GDM1 (cell line): ENCODE measurements at regions not wholly inside any gene's neighbourhood (a gene's known extent, or its start where the extent isn't known, plus 50 kb on each side); places are given as distances from the start of the nearest gene placed in this dataset.

Experiments used
- DNase-seq: peaks from one replicate; lab custom pipeline; 2025; lab: John Stamatoyannopoulos, UW

GRCh38 chr4:145346081-145346480 is 135.6 kb upstream of the SMAD1 start:
- DNase-seq: no peak

DNA sequence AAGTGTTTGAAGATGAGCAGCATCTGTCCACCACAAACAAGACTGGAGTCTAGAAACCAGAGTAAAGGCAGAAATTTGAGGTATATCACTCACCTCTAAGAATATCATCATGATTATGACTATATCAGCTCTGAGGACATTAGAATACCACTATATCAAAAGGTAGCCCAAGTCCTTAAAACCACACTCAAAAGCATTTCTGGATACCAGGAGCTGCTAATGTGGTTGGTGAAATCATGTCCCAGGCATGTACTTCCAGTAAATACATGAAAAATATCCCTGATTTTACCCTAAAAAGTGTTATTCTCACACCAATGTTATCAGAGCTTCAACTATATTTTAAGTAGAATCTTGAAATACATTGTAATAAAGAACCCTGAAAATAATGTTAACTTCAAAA is 136.3 kb upstream of the SMAD1 start:
- DNase-seq: no peak

DNA sequence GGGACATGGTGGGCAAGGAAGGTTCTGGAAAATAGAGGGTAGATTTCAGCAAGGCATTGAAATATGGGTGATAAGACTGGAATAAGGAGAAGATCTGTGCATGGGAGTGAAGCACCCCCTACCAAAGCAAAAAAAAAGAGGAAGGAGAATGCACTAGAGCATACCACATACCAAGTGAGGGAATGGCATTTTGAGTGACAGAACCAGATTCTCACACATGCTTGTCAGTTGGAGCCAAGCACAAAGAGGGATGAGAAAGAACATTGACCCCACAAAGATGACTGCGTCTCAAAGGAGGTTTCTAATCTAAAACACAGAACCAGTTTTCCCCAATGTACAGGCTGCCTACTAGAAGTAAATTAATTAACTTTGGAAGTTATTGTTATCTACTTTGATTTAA is 140.3 kb upstream of the SMAD1 start:
- no peak for DNase-seq

DNA sequence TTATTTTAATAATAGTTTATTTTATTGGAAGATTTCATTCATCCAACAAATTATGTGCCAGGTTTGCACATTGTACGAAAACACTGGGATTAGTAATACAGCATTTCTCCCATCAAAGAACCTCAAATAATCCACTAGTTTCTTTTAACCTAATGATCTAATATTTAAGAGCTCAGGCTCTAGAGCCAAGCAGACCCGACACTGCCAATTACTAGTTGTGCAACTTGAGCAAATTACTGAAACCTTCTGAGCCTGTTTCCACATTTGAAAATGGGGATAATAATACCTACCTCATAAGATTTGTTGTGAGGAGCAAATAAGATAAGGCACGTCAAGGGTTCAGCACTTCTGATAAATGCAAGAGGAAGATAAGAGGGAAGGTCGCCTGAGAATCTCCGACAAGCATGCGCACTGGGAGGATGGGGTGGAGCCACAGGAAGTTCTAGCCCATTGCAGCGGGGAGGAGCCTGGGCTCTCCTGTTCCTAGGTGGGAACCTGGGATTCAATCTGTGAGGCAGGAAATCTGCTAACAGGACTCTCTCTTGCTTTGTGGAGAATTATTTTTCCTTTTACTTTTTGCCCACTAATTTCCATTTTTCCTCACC is 141.5 kb upstream of the SMAD1 start:
- no peak for DNase-seq

DNA sequence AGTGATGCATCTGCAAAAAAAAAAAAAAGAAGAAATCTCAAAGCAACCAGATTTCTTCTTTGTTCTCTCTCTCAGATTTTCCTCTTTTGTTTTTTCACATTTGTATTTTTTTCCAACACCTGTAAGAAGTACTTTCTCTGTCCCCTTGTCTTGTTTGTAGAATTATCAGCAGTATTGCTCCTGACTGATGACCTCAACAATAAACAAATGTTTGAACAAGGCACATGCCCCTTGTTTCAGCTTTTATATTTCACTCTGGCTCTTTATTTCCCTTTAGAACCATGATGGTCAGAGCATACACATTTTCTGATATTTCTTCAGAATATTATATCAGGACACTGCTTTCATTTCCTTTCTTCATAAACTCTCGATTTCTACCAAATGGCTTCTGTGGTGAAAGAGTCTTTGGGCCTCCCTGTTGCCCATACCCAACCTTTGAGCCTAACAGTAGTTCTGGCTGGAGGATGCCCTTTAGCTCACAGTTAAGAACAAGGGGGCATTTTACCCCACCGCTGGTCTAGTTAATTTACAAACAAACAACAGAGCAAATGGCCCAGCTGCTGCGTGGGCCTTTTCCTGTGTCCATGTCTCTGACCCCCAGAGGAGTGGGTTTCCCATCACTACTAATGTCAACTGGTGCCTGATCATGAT is 142.5 kb upstream of the SMAD1 start:
- no peak for DNase-seq

DNA sequence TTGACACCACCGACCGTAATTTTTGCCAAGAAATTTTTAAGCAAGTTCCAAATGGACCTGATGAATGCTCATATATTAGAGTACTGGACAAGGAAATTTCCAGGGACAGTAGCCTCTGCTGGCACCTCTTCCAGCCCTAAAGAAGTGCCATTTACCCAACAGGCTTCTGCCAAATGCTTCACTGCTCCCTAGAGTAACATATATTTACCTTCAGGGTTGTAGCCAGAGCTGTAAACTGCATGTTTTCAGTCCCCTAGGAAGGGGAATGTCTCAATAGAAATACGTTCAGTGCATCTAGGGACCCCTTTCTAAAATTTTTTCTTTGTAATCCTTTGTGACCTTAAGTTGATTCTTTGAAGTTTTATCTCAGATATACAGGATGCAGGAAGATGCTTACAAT is 143.1 kb upstream of the SMAD1 start:
- DNase-seq: no peak

DNA sequence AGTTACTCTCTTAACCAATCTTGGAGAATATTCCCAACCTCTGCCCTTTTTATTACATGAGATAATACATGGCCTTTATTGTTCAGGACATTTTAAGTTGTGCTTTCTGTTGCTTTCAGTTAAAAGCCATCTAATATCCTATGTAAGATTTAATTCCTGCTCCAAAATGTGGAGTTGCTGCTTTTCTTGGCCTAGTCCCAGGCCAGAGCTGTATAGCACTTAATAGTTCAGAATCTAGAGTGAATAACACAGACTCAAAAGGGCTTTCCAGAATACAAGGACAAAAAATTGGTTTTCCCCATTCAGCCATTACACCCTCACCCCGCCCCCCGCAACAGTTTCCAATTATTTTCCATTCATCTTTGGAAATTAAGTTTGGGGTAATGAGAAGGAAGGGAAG is 144.3 kb upstream of the SMAD1 start:
- DNase-seq: no peak

GRCh38 chr4:145333786-145334185 is 147.9 kb upstream of the SMAD1 start:
- no peak for DNase-seq

DNA sequence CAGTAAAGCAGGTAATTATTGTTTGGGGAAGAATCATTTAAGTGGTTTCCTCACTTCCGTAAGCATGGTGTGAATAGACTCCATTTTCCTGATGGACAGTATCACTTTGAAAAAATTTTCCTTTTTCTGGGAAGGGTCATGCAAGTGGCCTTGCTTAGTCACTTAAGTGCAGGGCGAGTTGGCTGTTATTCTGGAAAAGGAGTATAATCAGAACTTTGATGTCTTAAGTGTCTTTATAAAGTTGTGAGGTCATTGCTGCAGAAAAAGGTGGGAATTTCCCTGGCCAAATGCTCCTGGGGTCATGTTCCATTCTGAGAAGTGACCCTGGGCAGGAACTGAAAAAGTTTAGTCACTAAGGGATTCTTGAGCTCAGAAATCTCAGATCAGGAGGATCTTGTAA is 146.1 kb upstream of the OTUD4 start:
- DNase-seq: no peak

- no peak for DNase-seq
Measured at GRCh38 chr4:145324161-145324560, 143.8 kb upstream of the OTUD4 start.

GRCh38 chr4:145320294-145320693 is 139.9 kb upstream of the OTUD4 start:
- DNase-seq: no peak

DNA sequence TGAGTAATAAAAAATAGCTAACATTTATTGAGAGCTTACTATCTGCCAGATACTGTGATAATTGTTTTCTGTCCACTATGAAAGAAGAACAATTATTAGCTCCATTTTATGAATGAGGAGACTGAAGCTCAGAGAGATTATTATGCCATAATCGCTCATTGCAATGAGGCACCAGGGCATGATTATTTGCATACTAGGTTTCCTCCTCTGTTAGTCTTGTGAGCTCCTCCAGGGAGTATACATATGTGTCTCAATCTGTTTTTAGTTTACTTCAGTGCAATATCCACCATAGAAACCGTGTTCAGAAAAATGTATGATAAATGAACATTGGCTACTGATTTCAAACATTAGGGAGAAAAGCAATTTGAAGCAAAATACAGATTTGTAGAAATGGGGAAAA is 139.4 kb upstream of the OTUD4 start:
- DNase-seq: no peak

DNA sequence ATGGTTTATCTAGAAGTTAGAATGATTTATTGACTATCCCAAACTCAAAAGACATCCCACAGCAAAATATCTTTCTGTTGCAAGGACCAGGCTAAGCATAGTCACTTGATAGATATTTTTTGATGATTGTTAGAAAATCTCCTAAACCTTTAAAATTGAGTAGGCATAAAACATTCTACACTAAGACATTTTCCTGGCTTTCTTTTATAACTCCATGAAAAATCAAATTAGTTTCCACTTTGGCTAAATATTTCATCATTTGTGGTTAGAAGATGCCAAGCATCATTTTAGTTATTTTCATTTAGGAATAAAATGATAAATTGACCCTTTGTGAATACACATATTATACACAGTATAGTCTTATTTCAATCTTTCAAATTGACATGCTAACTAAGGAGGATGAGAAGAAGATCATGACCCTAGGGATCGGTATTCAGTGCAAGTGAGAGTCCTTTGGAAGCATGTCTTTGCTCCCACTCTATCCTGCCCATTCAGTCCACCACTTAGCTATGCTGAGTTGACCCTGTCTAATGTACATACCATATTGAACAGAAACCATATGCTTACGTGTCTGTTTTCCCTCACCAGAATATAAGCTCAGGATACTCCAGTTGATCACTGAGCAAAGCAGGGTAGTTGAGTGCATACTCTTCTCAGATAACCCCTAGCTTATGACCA is 136.6 kb upstream of the OTUD4 start:
- no peak for DNase-seq

DNA sequence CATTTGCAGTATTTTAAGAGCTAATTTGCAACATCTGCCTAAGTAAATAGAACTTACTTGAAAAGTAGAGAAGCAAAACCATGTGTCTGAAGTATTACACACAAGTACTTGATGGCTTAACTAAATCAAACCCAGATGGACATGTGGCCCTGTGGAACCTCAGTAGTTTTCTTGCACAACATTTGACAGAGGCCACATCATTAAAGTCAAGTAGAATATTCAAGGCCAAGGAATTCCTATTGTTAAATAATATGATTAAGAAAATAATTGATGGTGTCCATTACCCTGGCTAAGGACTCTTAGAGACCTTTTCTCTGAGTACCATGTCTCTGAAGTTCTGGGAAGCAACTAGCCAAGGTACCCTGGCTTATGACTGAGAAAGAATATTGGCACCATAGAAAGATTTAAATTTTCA is 135.4 kb upstream of the OTUD4 start:
- no peak for DNase-seq

DNA sequence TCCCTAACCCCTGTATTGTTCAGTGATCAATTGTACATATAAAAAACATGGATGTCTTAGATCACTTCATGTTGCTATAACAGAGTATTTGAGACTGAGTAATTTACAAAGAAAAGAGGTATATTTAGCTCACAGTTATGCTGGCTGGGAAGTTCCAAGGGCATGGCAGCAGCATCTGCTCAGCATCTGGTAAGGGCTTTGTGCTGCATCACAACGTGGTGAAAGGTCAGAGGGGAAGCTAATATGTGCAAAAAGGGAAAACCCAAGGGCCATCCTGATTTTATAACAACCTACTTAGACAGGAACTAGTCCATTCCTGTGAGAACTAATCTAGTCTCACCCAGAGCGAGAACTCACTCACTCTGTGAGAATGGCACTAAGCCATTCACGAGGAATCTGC is 128.2 kb upstream of the OTUD4 start:
- DNase-seq: no peak

DNA sequence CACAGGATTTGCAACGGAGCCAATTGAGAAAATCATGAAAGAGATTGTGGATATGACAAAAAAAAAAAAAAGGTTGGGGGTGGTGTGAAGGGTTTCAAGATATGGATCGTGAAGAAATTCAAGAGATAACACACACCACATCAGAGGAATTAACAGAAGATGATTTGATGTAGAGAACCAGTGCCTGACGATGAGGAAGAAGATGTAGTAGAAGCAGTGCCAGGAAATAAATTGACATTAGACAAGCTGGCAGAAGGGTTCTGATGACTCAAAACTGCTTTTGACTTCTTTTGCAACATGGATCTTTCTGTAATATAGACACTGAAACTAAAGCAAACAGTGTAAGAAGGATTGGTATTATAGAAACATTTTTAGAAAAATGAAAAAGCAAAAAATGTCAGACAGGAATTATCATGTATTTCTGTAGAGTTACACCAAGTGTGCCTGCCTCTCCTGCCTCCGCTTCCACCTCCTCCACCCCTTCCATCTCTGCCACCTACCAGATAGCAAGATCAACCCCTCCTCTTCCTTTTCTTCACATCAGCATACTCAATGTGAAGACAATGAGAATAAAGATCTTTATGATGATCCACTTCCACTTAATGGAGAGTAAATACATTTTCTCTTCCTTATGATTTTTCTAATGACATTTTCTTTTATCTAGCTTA is 127.5 kb upstream of the OTUD4 start:
- DNase-seq: no peak

DNA sequence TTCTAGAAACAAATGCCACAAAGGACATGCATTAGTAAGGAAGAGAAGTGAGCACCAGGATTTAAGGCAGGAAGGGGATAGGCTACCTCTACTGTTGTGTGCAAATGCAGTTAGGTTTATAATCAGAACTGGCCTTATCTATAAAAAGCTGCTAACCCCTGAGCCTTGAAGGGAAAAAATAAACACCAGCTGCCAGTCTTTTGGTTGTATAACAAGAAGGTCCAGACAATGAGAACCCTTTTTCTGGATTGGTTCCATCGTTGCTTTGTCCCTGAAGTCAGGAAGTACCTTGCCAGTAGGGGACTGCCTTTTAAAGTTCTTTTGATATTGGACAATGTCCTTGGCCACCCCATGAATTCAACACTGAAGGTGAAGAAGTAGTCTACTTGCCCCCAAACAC is 126.7 kb upstream of the OTUD4 start:
- no peak for DNase-seq

GRCh38 chr4:145302725-145303124 is 122.3 kb upstream of the OTUD4 start:
- DNase-seq: no peak

- no peak for DNase-seq
Measured at GRCh38 chr4:145301386-145302080, 121.1 kb upstream of the OTUD4 start.

DNA sequence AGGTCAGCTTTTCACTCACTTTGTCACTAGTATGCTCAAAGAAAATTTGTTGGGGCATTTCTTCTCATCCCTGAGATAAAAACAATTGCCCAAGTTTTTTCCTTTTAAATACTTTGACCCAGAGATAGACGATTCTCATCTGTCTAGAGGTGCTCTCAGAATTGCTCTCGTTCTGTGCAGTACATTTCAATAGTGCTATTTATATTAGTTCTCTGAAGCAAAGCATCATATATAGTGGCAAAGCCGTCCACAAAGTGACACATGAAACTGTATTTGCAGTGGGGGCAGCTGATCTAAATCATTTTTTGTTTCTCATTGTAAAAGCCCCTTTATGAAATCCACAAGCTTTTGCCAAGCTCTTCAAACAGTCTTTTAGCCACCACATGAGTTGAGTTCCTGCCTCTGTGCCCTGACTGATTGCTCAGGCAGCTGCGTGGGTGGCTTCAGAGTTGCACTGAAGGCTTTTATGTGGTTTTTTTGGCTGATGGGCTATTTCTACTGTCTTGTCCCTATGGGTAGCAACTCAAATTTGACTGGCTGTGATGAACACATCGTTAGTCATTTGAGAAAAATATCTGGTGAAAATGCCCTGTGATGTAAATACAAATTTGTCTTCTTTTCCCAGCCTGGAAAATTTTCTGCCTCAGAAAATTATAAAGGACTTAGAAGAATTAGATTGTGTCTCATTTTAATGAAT is 119.1 kb upstream of the OTUD4 start:
- DNase-seq: no peak

GRCh38 chr4:145298885-145299284 is 118.5 kb upstream of the OTUD4 start:
- DNase-seq: no peak

GRCh38 chr4:145297556-145297955 is 117.2 kb upstream of the OTUD4 start:
- no peak for DNase-seq
